HG03175 (cell line): ENCODE measurements at regions not wholly inside any gene's neighbourhood (a gene's known extent, or its start where the extent isn't known, plus 50 kb on each side); places are given as distances from the start of the nearest gene placed in this dataset.

ENCODE experiments used
- ATAC-seq: cut with Tn5 transposase; IDR thresholded peaks from one replicate; pipeline ENCODE4 v1.9.1; 2021; ENCODE audit warnings: mild to moderate bottlenecking, moderate library complexity; ENCODE audit not compliant: unreplicated experiment

- ATAC-seq = no peak
Measured at GRCh38 chr11:109553284-109553683, 131.3 kb downstream of the C11orf87 start.

DNA sequence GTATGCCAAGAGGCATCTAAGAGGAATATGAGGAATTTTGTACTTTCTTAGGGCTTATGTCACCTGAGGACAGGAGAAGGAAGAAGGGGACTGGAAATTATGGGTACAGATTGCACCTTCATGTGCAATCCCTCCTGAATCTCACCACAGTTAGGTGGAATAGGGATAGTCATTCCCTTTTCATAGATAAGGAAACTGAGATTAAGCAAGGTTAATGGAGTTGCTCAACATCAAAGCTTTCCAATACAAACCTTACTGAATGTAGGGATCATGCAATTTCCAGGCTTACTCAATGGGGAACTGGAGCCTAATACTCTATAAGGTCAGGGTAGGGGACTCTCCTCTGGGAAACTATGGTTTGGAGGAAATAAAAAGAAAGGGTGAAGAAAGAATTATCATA lies 133.0 kb downstream of the C11orf87 start:
- no peak for ATAC-seq

- no peak for ATAC-seq
Measured at GRCh38 chr11:109564241-109564640, 142.3 kb downstream of the C11orf87 start.

DNA sequence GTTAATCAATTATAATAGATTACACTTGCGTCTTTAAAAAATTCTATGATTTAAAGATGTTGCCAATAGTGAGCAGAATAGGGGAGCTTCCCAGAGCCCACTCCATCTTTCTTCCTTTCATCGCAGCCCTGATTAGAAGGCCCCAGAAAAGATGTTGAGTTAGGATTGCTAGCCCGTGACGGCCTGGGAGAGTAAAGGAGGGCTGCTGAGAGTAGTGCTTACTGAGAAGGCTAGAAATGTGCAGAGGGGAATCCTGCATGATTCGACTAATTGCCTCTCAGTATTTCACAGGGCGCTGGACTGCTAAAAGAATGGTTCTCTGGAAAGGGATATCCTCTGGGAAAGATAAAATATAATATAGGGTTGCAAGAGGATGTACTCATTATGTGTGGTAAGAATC lies 160.5 kb downstream of the C11orf87 start:
- no peak for ATAC-seq

DNA sequence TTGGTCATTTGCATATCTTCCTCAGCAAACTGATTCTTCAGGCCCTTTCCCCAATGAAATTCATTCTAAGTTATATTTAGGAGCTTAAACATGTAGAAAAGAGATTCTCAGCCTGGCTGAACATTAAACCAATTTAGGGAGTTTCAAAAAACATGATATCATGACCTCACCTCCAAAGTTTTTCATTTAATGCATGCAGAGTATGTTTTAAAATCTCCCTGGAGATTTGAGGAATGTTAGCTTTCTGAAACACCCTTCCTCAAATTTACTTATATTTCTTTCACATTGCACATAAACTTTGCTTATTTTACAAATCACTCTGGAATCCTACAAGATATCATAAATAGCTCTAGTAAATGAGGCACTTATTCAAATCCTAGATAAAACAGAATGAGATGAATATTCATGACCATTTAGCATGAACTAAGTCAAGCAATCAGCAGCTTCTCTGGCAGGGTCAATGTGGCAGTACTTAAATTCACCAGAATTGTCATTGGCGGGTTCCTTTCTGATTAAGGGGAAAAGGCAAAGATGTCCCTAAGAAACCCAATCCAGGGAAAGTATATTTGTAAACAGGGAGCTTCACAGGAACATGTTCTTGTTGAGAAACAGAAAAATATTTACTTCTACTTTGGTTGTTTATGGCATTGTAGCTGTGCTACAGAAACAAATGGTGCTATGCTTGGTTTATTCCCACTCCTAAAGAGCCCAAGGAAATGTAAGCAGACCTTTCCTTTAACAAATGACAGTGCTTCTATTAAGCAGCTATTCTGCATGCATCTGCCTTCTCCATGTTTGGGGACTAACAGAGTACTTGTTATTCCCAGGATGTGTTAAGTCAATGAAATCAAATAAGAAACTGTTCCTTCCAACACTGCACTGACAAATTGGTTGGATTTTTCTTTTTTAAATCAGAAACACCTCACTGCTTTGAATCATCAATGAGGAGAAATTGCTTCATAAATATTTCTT lies 162.3 kb downstream of the C11orf87 start:
- no peak for ATAC-seq

DNA sequence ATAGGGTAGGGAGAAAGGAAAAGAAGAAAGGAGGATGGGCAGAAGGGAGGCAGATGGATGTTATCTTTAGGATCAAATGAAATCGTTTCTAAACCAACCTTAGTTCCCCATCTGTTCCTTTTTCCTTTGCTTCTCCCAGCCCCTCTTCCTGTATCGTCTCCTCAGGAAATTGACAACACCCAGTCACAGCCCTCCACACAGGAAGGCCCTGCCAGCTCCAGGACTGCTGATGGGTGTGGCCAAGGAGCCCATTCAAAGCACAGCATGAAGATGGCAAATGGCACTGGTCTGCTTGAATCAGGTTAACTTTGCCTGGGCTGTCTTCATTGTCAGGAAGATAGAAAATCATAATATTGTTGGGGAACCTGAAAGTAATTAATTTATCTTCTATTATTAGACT lies 164.8 kb downstream of the C11orf87 start:
- no peak for ATAC-seq

DNA sequence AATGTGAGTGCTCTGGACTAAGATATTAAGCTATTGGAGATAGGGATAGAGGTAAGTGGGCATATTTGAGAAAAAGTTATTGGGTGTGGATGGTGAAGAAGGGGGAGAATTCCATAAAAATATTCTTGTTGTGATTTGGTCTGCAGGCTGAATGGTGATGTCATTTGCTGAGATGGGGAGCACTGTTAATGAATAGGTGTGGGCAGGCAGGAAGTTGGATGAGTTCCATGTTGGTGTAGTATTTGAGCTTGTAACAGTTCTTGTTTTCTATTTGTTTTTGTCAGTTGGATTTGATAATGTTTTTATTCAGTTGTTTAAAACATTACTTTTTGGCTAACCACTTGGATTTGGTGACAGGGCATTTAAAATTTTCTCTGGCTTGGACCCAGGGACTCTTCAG lies 168.8 kb downstream of the C11orf87 start:
- ATAC-seq = no peak

- no peak for ATAC-seq
Measured at GRCh38 chr11:109597336-109597735, 175.3 kb downstream of the C11orf87 start.

DNA sequence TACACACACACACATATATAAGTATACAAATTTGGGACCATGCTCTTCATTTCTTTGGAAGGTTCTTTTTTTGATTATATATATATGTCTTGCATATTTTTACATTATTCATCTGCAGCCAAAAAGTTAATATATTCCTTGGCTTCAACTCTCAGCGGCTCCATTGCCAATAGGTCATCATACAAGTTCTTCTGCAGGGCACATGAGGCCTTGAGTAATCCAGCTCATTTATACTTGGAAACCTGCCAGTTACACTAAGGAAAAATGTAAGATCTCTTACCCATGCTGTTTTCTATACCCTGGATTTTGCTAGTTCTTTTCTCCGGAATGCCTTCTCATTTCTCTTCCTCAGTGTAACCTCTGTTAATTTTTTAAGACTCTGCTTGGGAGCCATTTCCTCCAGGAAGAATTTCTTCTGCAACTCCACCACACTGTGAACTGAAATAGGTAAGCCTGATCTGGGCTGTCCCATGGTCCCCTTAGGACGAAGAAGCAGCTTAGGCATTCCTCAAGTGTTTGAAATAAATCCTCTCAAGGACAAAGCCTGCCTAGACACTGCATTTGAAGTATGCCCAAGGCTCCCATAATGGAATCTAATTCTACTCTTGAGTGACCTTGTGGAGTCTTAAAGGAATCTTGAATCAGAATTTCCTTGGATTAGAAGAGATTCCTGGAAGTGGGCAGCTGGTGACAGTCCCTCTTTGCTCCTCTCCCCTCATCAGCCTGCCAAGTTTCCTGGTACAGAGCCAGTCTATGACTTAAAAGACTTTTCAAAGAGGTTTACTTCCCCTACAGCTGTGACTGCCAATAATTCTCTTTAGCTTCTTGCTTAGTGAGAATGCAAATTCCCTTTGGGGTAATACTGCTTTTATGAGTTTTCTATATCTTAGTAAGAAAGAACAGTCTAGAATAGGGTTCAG lies 182.8 kb downstream of the C11orf87 start:
- ATAC-seq = no peak

GRCh38 chr11:109606256-109606655 lies 184.3 kb downstream of the C11orf87 start:
- ATAC-seq = no peak

- ATAC-seq = no peak
Measured at GRCh38 chr11:109609454-109610185, 187.6 kb downstream of the C11orf87 start.

DNA sequence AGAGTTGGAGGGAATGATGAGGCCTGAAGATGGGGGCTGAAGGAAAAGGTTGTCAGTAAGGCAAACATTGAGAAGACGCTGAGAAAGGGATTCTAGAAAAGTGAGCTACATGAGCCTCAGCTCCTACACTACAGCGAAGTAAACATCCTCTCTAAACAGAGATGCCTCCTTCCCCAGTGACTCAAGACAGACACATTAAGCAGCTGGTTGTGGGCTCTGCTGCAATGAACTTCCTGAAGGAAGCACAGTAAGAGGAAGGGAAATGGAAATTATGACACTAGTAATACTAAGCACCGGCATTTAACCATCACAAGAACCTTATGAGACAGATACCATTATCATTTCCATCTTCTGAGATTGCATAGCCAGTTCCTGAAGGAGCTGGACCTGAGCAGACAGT lies 190.5 kb downstream of the C11orf87 start:
- ATAC-seq = no peak

DNA sequence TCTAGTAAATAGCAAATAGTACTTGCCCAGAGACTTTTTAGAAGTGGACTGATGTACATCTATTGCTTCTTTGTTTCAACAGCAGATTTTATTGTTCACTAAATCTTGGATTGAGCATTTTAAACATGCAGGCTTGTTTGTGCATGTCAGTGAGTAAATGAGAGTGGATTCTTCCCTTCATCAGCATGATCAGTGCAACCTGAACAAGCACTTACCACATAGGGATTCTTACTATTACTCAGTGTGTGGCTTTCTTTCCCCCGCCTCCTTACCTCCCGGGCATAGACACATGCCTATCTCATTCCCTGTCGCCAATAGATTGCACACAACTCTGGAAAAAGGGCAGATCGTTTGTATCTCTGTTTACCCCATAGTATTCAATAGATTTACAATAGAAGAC lies 197.5 kb downstream of the C11orf87 start:
- no peak for ATAC-seq

- ATAC-seq = no peak
Measured at GRCh38 chr11:109629734-109630133, 207.7 kb downstream of the C11orf87 start.

DNA sequence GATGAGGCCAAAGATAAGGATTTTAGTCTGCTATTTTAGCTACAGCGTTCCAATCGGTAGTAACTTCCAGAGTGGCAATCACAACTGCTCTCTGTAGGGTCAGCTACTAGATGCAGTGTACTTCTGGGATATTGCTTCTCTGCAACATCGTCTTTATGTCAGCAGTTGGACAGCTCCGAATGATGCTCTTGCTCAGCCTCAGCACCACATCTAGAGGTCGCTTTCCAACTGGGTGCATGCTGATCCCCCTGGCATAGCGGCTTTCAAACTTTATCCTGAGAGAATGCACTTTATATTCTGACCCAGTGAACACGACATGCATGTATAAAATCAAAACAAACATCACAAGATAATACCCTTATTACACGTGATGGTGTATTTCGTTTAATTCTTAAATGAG lies 219.6 kb downstream of the C11orf87 start:
- ATAC-seq = no peak

DNA sequence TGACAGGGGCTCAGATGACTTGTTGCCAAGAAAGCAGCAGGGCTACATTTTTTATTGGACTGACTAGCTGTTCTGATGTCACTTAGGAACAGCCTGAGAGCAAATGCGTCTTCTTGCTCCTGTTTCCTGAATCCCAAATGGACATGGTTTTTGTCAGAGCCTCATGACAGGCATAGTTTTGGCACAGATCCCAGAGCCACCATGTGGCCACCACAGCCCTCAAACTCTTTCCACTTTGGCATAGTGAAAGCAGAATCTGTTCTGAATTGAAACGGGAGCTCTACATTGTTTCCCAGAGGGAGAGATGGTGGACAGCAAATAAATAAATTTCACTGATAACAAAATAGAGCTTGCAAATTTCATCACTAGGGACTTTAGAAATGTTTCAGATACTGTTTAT lies 222.2 kb downstream of the C11orf87 start:
- ATAC-seq = no peak

DNA sequence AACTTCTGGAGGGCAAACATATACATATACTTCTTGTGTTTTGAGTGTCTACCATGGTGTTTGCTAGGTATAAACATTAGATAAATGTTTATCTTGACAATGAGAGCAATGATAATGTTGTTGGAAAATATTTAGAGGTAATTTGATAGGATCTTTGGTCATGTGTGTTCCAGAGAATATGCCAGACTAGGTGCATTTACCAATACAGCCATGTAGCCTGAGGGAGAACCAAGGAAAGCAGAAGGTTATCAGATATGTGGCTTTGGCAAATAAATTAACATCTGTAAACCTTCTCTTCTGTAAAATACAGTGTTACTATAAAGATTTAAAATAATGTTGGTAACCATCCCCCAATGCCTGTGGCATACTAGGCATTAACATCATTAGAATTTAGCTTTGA lies 226.8 kb downstream of the C11orf87 start:
- no peak for ATAC-seq

- ATAC-seq = no peak
Measured at GRCh38 chr11:109654091-109654490, 232.1 kb downstream of the C11orf87 start.

GRCh38 chr11:109658190-109658589 lies 236.2 kb downstream of the C11orf87 start:
- ATAC-seq = no peak

- no peak for ATAC-seq
Measured at GRCh38 chr11:109667719-109668118, 245.7 kb downstream of the C11orf87 start.
